Upper lobe of left lung (tissue), 4 donors: ENCODE measurements at regions not wholly inside any gene's neighbourhood (a gene's known extent, or its start where the extent isn't known, plus 50 kb on each side); places are given as distances from the start of the nearest gene placed in this dataset.

Experiments used
- CTCF ChIP-seq, 6 experiments: fragments of 450-650 bp in 4 of 6; fragments of 200-600 bp in 2 of 6; sonication (generic) in 2 of 6; IDR thresholded peaks; one replicate each; pipeline ENCODE4 v1.5.1; 2016 to 2019; ENCODE audit warnings: antibody characterized with exemption in 6 of 6
- EP300 ChIP-seq, 4 donors: sonication (generic); formaldehyde crosslinking; IDR thresholded peaks; one replicate each; pipeline ENCODE4 v1.5.1; 2017; ENCODE audit warnings: antibody characterized with exemption in 4 of 4, control low read depth in 2 of 4
- POLR2A ChIP-seq, 4 donors: fragments of 450-650 bp; IDR thresholded peaks; one replicate each; pipeline ENCODE4 v1.5.1; 2016 to 2017; ENCODE audit warnings: antibody characterized with exemption in 4 of 4, mild to moderate bottlenecking in 2 of 4
- POLR2AphosphoS5 ChIP-seq, 2 donors: sonication (generic); formaldehyde crosslinking; IDR thresholded peaks; one replicate each; pipeline ENCODE4 v1.5.1; 2017; ENCODE audit warnings: antibody characterized with exemption in 2 of 2

GRCh38 chr5:167639273-167639672, 652.2 kb upstream of the WWC1 start:
- TF ChIP-seq EP300 (IDR thresholded peaks at IDR 0.05): peak in 1 of 4 donors; percentile 27
- no peak for TF ChIP-seq CTCF (IDR thresholded peaks at IDR 0.05)
- TF ChIP-seq POLR2A (IDR thresholded peaks at IDR 0.05): no peak
- TF ChIP-seq POLR2AphosphoS5 (IDR thresholded peaks at IDR 0.05): peak in 1 of 2 donors; percentile 11
